ENCODE measurements at regions not wholly inside any gene's neighbourhood (a gene's known extent, or its start where the extent isn't known, plus 50 kb on each side); places are given as distances from the start of the nearest gene placed in this dataset.

DNA sequence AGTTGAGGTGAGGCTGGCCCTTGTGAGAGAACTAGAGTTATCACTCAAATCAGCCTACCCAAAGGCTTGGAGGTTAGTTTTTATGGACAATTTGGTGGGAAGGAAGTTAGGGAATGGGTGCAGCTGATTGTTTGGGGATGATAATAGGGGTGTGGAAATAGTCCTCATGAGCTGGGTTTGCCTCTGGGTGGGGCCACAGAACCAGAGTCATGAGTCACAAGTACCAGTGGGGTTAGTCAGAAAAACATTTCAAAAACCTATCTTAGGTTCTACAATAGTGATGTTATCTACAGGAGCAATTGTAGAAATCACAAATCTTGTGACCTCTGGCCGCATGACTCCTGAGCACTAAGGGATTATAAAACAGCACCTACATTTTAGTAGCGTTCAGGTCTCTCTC is 630.1 kb upstream of the PIK3C3 start:
- intact Hi-C loops (cut with DNase I) = no loop called here
- DNase-seq (no peak), ATAC-seq (no peak)
- Histone ChIP-seq H3K27me3 (no peaks in the 10 kb centered on the region), H3K36me3 (no peaks in the 10 kb centered on the region), H3K4me3 (no peak overlapping the region), H3K27ac (no peak overlapping the region), H3K9me3 (no peaks in the 10 kb centered on the region), H3K4me1 (no peaks in the 10 kb centered on the region)
- TF ChIP-seq, protein P1, sequence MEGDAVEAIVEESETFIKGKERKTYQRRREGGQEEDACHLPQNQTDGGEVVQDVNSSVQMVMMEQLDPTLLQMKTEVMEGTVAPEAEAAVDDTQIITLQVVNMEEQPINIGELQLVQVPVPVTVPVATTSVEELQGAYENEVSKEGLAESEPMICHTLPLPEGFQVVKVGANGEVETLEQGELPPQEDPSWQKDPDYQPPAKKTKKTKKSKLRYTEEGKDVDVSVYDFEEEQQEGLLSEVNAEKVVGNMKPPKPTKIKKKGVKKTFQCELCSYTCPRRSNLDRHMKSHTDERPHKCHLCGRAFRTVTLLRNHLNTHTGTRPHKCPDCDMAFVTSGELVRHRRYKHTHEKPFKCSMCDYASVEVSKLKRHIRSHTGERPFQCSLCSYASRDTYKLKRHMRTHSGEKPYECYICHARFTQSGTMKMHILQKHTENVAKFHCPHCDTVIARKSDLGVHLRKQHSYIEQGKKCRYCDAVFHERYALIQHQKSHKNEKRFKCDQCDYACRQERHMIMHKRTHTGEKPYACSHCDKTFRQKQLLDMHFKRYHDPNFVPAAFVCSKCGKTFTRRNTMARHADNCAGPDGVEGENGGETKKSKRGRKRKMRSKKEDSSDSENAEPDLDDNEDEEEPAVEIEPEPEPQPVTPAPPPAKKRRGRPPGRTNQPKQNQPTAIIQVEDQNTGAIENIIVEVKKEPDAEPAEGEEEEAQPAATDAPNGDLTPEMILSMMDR (IDR thresholded peaks at IDR 0.05) = no peak
- WGBS, 4 donors = 85 to 93% (median 89%) methylated on average over 2 of the region's 2 CpGs

GRCh38 chr18:41324020-41324791 is 630.8 kb upstream of the PIK3C3 start:
- intact Hi-C loops (cut with DNase I) = no loop called here
- H3K9me3 ChIP-seq = no peaks in the 10 kb centered on the region
- DNase-seq (no peak), ATAC-seq (no peak)
- 66 to 83% (median 71%) methylated on average over 2 of the region's 2 CpGs for WGBS, 4 donors
- H3K27me3 ChIP-seq = no peaks in the 10 kb centered on the region
- H3K4me1 ChIP-seq = no peaks in the 10 kb centered on the region
- no peak overlapping the region for H3K27ac ChIP-seq
- H3K4me3 ChIP-seq = no peak overlapping the region
- TF ChIP-seq, protein P1 (IDR thresholded peaks at IDR 0.05) = no peak
- TF ChIP-seq POLR2A (IDR thresholded peaks at IDR 0.05) = no peak
- no peaks in the 10 kb centered on the region for H3K36me3 ChIP-seq

DNA sequence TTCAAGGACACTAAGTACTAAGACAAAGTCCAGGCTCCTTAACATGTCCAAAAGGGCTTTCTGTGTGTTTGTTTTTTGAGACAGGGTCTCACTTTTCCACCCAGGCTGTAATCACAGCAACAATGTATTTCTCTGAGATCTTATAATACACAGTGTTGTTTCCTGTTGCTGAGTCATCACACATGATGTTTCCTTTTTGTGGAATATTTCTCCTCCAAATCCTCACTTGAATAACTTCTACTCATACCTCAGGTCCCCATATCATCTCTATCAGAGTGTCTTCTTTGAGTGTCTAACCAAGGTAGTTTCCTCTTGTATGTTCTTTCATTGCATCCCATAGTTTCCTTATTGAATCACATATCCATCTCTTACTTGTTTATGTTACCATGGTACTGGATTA is 632.0 kb upstream of the PIK3C3 start:
- TF ChIP-seq POLR2A (IDR thresholded peaks at IDR 0.05) = no peak
- TF ChIP-seq, protein P1 (IDR thresholded peaks at IDR 0.05) = no peak
- H3K36me3 ChIP-seq = no peaks in the 10 kb centered on the region
- intact Hi-C loops (cut with DNase I) = no loop called here
- ATAC-seq (no peak), DNase-seq (no peak)
- no peak overlapping the region for H3K27ac ChIP-seq
- H3K9me3 ChIP-seq = no peaks in the 10 kb centered on the region
- H3K27me3 ChIP-seq = no peaks in the 10 kb centered on the region
- H3K4me3 ChIP-seq = no peak overlapping the region
- no peaks in the 10 kb centered on the region for H3K4me1 ChIP-seq

GRCh38 chr18:41320100-41320499 is 634.9 kb upstream of the PIK3C3 start:
- no peaks in the 10 kb centered on the region for H3K27me3 ChIP-seq
- no peak for ATAC-seq
- 85 to 89% (median 87%) methylated on average over 2 of the region's 2 CpGs for WGBS, 4 donors
- DNase-seq = no peak
- intact Hi-C loops (cut with DNase I) = no loop called here
- H3K4me3 ChIP-seq = no peak overlapping the region
- H3K4me1 ChIP-seq = no peaks in the 10 kb centered on the region
- H3K36me3 ChIP-seq = no peaks in the 10 kb centered on the region
- no peak for TF ChIP-seq POLR2A (IDR thresholded peaks at IDR 0.05)
- TF ChIP-seq, protein P1 (IDR thresholded peaks at IDR 0.05) = no peak
- no peak overlapping the region for H3K27ac ChIP-seq
- H3K9me3 ChIP-seq = peaks cover 0 to 6% (median 0%) of the 10 kb centered on the region in 12 donors
